HepG2 (cell line): ENCODE measurements at regions not wholly inside any gene's neighbourhood (a gene's known extent, or its start where the extent isn't known, plus 50 kb on each side); places are given as distances from the start of the nearest gene placed in this dataset.

ENCODE experiments used
- ATAC-seq: fragments of 200-7000 bp; cut with Tn5 transposase; 3 replicates; pipeline ENCODE4 v1.9.1; 2020; ENCODE audit warnings: mild to moderate bottlenecking, moderate library complexity
- BruUV-seq: library from RNA; stranded (reverse); fragments of 400-500 nt; replicated peaks from 2 replicates; lab custom pipeline; 2021; lab: Mats Ljungman, UMichigan
- CTCF ChIA-PET: fragments of 300-600 bp; formaldehyde crosslinking; extraction: SDS; loops from one replicate; lab custom pipeline; 2021; ENCODE audit warnings: low total read pairs, inconsistent platforms, low intra/inter-chr PET ratio; lab: Yijun Ruan, JAX
- POLR2A ChIA-PET: fragments of 350-600 bp; sonication (Branson Sonifier 250); formaldehyde crosslinking; loops from one replicate; lab custom pipeline; 2020; ENCODE audit warnings: antibody characterized with exemption, inconsistent platforms; lab: Yijun Ruan, JAX
- DNase-seq: peaks from one replicate; pipeline ENCODE4 v3.0.0-alpha.2; 2015; ENCODE audit warnings: low spot score
- FAIRE-seq: peaks from 3 replicates; lab custom pipeline; 2011; peaks lifted over from hg19 to GRCh38; lab: Jason Lieb, UNC
- H2AFZ ChIP-seq: one replicate; pipeline ENCODE4 v1.6.1; 2011; ENCODE audit warnings: low read length, inconsistent platforms
- H3K27ac ChIP-seq: fragments of 300-600 bp; 3 replicates; pipeline ENCODE4 v1.8.0; 2011; ENCODE audit warnings: mixed run types, mild to moderate bottlenecking, mixed read lengths, low read length, inconsistent platforms; ENCODE audit not compliant: insufficient read depth; ENCODE audit errors: extremely low read length
- H3K27me3 ChIP-seq, 2 experiments: fragments of 200-600 bp in 1 of 2; 2 replicates in 1 of 2; 3 replicates in 1 of 2; pipeline versions ENCODE4 v1.6.0 to v1.8.0; 2011; ENCODE audit warnings: low read length in 2 of 2, mild to moderate bottlenecking in 2 of 2, moderate library complexity in 2 of 2, inconsistent platforms in 1 of 2; ENCODE audit not compliant: insufficient read depth in 2 of 2, control insufficient read depth in 1 of 2
- H3K36me3 ChIP-seq, 2 experiments: fragments of 200-600 bp in 1 of 2; replicated peaks in 1 of 2; 2 replicates in 1 of 2; 3 replicates in 1 of 2; pipeline versions ENCODE4 v1.5.1 to v1.8.0; 2011; ENCODE audit warnings: low read length in 2 of 2, inconsistent platforms in 1 of 2; ENCODE audit not compliant: insufficient read depth in 2 of 2, control insufficient read depth in 1 of 2
- H3K4me1 ChIP-seq: 2 replicates; pipeline ENCODE4 v1.5.1; 2012; ENCODE audit warnings: low read length, inconsistent platforms; ENCODE audit not compliant: insufficient read depth
- H3K4me2 ChIP-seq: 2 replicates; pipeline ENCODE4 v1.6.0; 2011; ENCODE audit warnings: low read depth, low read length, inconsistent platforms
- H3K4me3 ChIP-seq, 3 experiments: fragments of 200-600 bp in 1 of 3; sonication (generic), shearing (Covaris generic) in 1 of 3; replicated peaks in 1 of 3; 2 replicates each; pipeline ENCODE4 v1.5.1; 2011 to 2016; ENCODE audit warnings: low read length in 3 of 3, inconsistent platforms in 2 of 3, low read depth in 2 of 3, mild to moderate bottlenecking in 2 of 3, control low read depth in 1 of 3, mixed read lengths in 1 of 3; ENCODE audit not compliant: insufficient read depth in 1 of 3
- H3K79me2 ChIP-seq: one replicate; pipeline ENCODE4 v1.6.1; 2011; ENCODE audit warnings: low read length, inconsistent platforms; ENCODE audit not compliant: insufficient read depth
- H3K9ac ChIP-seq: 2 replicates; pipeline ENCODE4 v1.6.0; 2011; ENCODE audit warnings: mild to moderate bottlenecking, low read depth, low read length, inconsistent platforms; ENCODE audit not compliant: insufficient read depth
- H3K9me3 ChIP-seq: 2 replicates; pipeline ENCODE4 v1.5.1; 2012; ENCODE audit warnings: mild to moderate bottlenecking, low read length
- H4K20me1 ChIP-seq: 2 replicates; pipeline ENCODE4 v1.6.0; 2011; ENCODE audit warnings: inconsistent platforms, mild to moderate bottlenecking, low read length, moderate library complexity; ENCODE audit not compliant: insufficient read depth
- DNMT1 ChIP-seq: sonication (generic); formaldehyde crosslinking; IDR thresholded peaks from 2 replicates; pipeline ENCODE4 v1.5.1; 2020; ENCODE audit warnings: mild to moderate bottlenecking, missing genetic modification reagents
- FOSL1 ChIP-seq: sonication (generic); formaldehyde crosslinking; IDR thresholded peaks from 2 replicates; pipeline ENCODE4 v1.9.0; 2021; ENCODE audit warnings: missing genetic modification reagents, borderline replicate concordance
- KDM4B ChIP-seq: sonication (generic); formaldehyde crosslinking; IDR thresholded peaks from 2 replicates; pipeline ENCODE4 v1.4.0; 2020; ENCODE audit warnings: missing genetic modification reagents
- MAZ ChIP-seq, 2 experiments: sonication (generic) in 1 of 2; formaldehyde crosslinking in 1 of 2; IDR thresholded peaks; 2 replicates each; pipeline versions ENCODE4 v1.5.0 to v1.6.1; 2012 to 2020; ENCODE audit warnings: low read depth in 2 of 2, mild to moderate bottlenecking in 2 of 2, borderline replicate concordance in 1 of 2, improper control_type of control experiment in 1 of 2, low read length in 1 of 2, missing genetic modification reagents in 1 of 2, moderate library complexity in 1 of 2
- RBM22 ChIP-seq: fragments of 200-400 bp; formaldehyde crosslinking; optimal IDR thresholded peaks from 2 replicates; pipeline ENCODE3; 2017; ENCODE audit warnings: mild to moderate bottlenecking, low read length, moderate library complexity
- SKI ChIP-seq: fragments of 450-650 bp; IDR thresholded peaks from one replicate; pipeline ENCODE4 v1.6.1; 2018; ENCODE audit warnings: mild to moderate bottlenecking; ENCODE audit not compliant: partially characterized antibody
- ZNF777 ChIP-seq: sonication (generic); formaldehyde crosslinking; IDR thresholded peaks from 2 replicates; pipeline ENCODE4 v1.4.0; 2020; ENCODE audit warnings: missing genetic modification reagents
- ZSCAN31 ChIP-seq: sonication (generic); formaldehyde crosslinking; IDR thresholded peaks from 2 replicates; pipeline ENCODE4 v1.5.0; 2020; ENCODE audit warnings: low read depth, mild to moderate bottlenecking, missing genetic modification reagents
- WGBS: methylation state at CpG from one replicate; pipeline ENCODE4 v1.1.6; 2017; ENCODE audit warnings: low lambda C conversion rate; 5-methylcytosine and 5-hydroxymethylcytosine counted together
- in situ Hi-C: cut with HindIII; loops from 2 replicates; pipeline ENCODE4 v1.10.0; 2017; ENCODE audit warnings: low pct_unique_long_range_greater_than_20kb; ENCODE audit not compliant: extremely low pct_ligation_motif_present
- intact Hi-C: fragments of 100-400 bp; cut with micrococcal nuclease; formaldehyde crosslinking; loops from one replicate; pipeline ENCODE4 v1.10.0; 2022; ENCODE audit not compliant: unreplicated experiment
- TF ChIP-seq, protein P1 (sequence below): sonication (generic); formaldehyde crosslinking; IDR thresholded peaks from 2 replicates; pipeline ENCODE4 v1.4.0; 2020; ENCODE audit warnings: missing genetic modification reagents

DNA sequence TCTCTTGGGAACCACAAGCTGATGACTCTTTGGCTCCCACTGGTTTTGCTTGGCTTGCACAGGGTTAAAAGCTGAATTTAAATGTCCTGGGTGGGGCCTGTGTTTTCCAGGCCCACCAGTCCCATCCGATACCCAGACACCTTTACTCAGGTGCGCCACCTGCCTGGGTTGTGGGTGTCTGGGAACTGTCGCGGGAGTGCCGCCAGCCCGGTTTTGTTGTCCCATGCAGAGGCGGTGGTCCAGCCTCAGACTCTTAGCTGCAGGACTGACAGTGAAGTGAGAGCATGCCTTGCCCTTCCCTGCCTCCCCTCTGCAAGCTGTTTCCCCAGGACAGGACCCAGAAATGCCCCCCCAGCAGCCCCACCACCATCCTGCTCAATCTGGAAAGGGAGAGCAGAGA lies 255.6 kb upstream of the ZNF32 start:
- no peak overlapping the region for H3K27ac ChIP-seq
- in situ Hi-C loops (no loop called here), intact Hi-C loops (no loop called here)
- H3K36me3 ChIP-seq: no peaks in the 10 kb centered on the region
- H3K79me2 ChIP-seq: no peaks in the 10 kb centered on the region
- no peak overlapping the region for H3K4me3 ChIP-seq
- ATAC-seq (no peak), DNase-seq (no peak), FAIRE-seq (no peak)
- peaks cover 25% of the 10 kb centered on the region for H3K4me1 ChIP-seq
- ChIA-PET CTCF (no interaction called here), POLR2A (no interaction called here)
- BruUV-seq: no TSS peak
- no peaks in the 10 kb centered on the region for H3K9me3 ChIP-seq
- no peak overlapping the region for H3K9ac ChIP-seq
- H2AFZ ChIP-seq: no peak overlapping the region
- H4K20me1 ChIP-seq: no peaks in the 10 kb centered on the region
- H3K27me3 ChIP-seq: no peaks in the 10 kb centered on the region
- 87% methylated on average over 3 of the region's 7 CpGs for WGBS
- no peak for TF ChIP-seq KDM4B (CRISPR knock-in tag)
- no peak for TF ChIP-seq MAZ (IDR thresholded peaks at IDR 0.05; ENCODE audit: borderline replicate concordance, low read depth, low read length)
- no peak for TF ChIP-seq MAZ (CRISPR knock-in tag; IDR thresholded peaks at IDR 0.05; ENCODE audit: low read depth)
- TF ChIP-seq ZSCAN31 (CRISPR knock-in tag): no peak
- TF ChIP-seq, protein P1, sequence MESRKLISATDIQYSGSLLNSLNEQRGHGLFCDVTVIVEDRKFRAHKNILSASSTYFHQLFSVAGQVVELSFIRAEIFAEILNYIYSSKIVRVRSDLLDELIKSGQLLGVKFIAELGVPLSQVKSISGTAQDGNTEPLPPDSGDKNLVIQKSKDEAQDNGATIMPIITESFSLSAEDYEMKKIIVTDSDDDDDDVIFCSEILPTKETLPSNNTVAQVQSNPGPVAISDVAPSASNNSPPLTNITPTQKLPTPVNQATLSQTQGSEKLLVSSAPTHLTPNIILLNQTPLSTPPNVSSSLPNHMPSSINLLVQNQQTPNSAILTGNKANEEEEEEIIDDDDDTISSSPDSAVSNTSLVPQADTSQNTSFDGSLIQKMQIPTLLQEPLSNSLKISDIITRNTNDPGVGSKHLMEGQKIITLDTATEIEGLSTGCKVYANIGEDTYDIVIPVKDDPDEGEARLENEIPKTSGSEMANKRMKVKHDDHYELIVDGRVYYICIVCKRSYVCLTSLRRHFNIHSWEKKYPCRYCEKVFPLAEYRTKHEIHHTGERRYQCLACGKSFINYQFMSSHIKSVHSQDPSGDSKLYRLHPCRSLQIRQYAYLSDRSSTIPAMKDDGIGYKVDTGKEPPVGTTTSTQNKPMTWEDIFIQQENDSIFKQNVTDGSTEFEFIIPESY (CRISPR knock-in tag): peak; percentile 92
- TF ChIP-seq FOSL1: no peak
- TF ChIP-seq DNMT1 (CRISPR knock-in tag): no peak
- TF ChIP-seq ZNF777 (CRISPR knock-in tag): no peak
- no peak for TF ChIP-seq SKI
- TF ChIP-seq RBM22: no peak
- no peak overlapping the region for H3K4me2 ChIP-seq
